Gastrocnemius medialis (tissue), 4 donors: ENCODE measurements at regions not wholly inside any gene's neighbourhood (a gene's known extent, or its start where the extent isn't known, plus 50 kb on each side); places are given as distances from the start of the nearest gene placed in this dataset.

Experiments
- ATAC-seq, 2 donors: fragments of 150-250 bp; one replicate each; pipeline ENCODE4 v1.9.1; 2016
- DNase-seq, 2 donors: peaks; one replicate each; pipeline ENCODE4 v3.0.0-alpha.2; 2019
- H3K27ac ChIP-seq, 4 donors: fragments of 200-600 bp; sonication (generic); 1 replicate in 1 of 4; 2 replicates in 3 of 4; pipeline ENCODE4 v1.5.1; 2016 to 2018; ENCODE audit warnings: mild to moderate bottlenecking in 2 of 4, moderate library complexity in 1 of 4
- H3K27me3 ChIP-seq, 3 donors: fragments of 200-600 bp; sonication (generic) in 2 of 3; 1 replicate in 1 of 3; 2 replicates in 2 of 3; pipeline versions ENCODE4 v1.5.1 to v1.6.0; 2016 to 2019; ENCODE audit warnings: mild to moderate bottlenecking in 1 of 3, moderate library complexity in 1 of 3
- H3K36me3 ChIP-seq, 2 donors: fragments of 200-600 bp; sonication (generic) in 1 of 2; one replicate each; pipeline ENCODE4 v1.5.1; 2017 to 2018
- H3K4me1 ChIP-seq, 2 donors: fragments of 200-600 bp; sonication (generic) in 1 of 2; one replicate each; pipeline ENCODE4 v1.5.1; 2016 to 2017; ENCODE audit warnings: mild to moderate bottlenecking in 2 of 2
- H3K4me3 ChIP-seq, 4 donors: fragments of 200-600 bp; sonication (generic) in 3 of 4; 1 replicate in 1 of 4; 2 replicates in 3 of 4; pipeline ENCODE4 v1.5.1; 2016 to 2019; ENCODE audit warnings: mild to moderate bottlenecking in 2 of 4
- H3K9me3 ChIP-seq, 3 donors: fragments of 200-600 bp; sonication (generic) in 2 of 3; 1 replicate in 1 of 3; 2 replicates in 2 of 3; pipeline ENCODE4 v1.5.1; 2016 to 2019
- POLR2A ChIP-seq, 2 donors: fragments of 450-650 bp; IDR thresholded peaks; one replicate each; pipeline ENCODE4 v1.6.1; 2017; ENCODE audit warnings: antibody characterized with exemption in 2 of 2, mild to moderate bottlenecking in 2 of 2, moderate library complexity in 2 of 2
- in situ Hi-C, 4 donors: fragments of 200-750 bp; cut with MboI; loops; one replicate each; pipeline versions ENCODE4 v1.15.0 to v1.8.0; 2017; ENCODE audit warnings: low sequenced_read_pairs in 4 of 4
- intact Hi-C: fragments of 100-400 bp; cut with DNase I; formaldehyde crosslinking; loops from one replicate; pipeline ENCODE4 v1.15.1; 2023; ENCODE audit warnings: low total_unique reads
- TF ChIP-seq, protein P1 (sequence below), 5 experiments: fragments of 450-650 bp in 3 of 5; fragments of 200-600 bp in 2 of 5; sonication (generic) in 2 of 5; IDR thresholded peaks in 4 of 5; conservative IDR thresholded peaks in 1 of 5; 1 replicate in 4 of 5; 2 replicates in 1 of 5; pipeline ENCODE4 v1.5.1; 2016 to 2019; ENCODE audit warnings: antibody characterized with exemption in 5 of 5, mild to moderate bottlenecking in 3 of 5, moderate library complexity in 3 of 5

DNA sequence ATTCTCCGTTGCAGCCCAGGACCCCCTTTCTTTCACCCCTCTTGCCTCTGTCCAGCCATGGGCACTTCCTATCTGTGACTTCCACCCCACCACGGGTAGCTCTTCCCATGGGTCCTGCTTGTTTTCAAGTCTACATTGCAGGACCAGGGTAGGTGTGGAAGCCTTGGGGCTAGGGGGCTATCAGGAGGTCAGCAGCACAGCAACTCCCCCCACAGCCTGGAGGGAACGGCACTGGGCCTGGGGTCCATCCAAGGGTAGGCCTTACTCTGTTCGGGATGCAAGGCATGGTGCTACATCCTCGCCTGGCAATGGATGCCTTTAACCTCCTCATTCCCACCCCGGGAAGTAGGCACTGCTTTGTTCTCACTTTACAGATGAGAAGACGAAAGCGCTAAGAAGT lies 109.3 kb downstream of the IRX5 start:
- TF ChIP-seq, protein P1, sequence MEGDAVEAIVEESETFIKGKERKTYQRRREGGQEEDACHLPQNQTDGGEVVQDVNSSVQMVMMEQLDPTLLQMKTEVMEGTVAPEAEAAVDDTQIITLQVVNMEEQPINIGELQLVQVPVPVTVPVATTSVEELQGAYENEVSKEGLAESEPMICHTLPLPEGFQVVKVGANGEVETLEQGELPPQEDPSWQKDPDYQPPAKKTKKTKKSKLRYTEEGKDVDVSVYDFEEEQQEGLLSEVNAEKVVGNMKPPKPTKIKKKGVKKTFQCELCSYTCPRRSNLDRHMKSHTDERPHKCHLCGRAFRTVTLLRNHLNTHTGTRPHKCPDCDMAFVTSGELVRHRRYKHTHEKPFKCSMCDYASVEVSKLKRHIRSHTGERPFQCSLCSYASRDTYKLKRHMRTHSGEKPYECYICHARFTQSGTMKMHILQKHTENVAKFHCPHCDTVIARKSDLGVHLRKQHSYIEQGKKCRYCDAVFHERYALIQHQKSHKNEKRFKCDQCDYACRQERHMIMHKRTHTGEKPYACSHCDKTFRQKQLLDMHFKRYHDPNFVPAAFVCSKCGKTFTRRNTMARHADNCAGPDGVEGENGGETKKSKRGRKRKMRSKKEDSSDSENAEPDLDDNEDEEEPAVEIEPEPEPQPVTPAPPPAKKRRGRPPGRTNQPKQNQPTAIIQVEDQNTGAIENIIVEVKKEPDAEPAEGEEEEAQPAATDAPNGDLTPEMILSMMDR (IDR thresholded peaks at IDR 0.05 in 4 of 5, conservative IDR thresholded peaks at IDR 0.05 in 1 of 5): no peak
- no peak for TF ChIP-seq POLR2A (IDR thresholded peaks at IDR 0.05)
- H3K4me1 ChIP-seq: peaks cover 0 to 3% of the 10 kb centered on the region in 2 donors
- no peak overlapping the region for H3K27ac ChIP-seq
- DNase-seq: no peak
- H3K27me3 ChIP-seq: no peaks in the 10 kb centered on the region
- no peak overlapping the region for H3K4me3 ChIP-seq
- H3K9me3 ChIP-seq: no peaks in the 10 kb centered on the region
- ATAC-seq: no peak
- in situ Hi-C loops (no loop called here), intact Hi-C loops (loop anchor here (5.0 kb wide), 1 partner anchor 292 kb away; no protein-coding TSS in a partner anchor)
- no peaks in the 10 kb centered on the region for H3K36me3 ChIP-seq

DNA sequence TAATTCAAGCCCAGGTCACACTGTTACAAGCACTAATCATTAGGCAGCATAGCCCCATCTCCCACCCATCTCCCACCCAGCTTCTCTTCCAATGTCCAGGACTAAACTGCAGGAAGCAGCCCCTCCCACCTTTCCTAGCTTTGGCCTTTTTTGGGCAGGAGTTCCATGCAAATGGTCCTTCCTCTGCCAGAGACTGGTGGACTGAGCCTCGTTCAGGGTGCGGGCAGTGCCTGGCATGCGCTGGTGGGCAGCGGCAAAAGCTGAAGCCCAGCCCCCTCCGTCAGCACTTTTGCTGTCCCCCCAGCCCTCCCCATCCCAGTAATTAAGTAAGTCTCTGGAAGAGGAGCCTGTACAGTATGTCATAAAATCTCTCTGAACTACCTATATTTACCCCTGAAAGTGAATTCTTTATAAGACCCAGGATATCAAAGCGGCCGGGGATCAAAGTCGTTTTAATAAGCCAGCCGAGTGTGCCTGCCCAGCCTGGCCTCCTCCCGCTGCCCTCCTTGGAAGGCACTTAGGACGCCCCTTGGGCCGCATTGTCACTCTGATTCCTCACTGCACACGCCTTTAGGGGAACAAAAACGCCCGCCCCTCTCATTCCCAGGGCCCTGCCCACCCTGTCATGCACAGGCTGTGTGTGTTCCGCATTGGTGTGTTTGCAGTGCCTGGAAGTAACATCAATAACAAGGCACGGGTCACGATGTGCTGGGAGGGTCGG lies 109.9 kb downstream of the IRX5 start:
- intact Hi-C loops: no loop called here
- no peaks in the 10 kb centered on the region for H3K9me3 ChIP-seq
- ATAC-seq (no peak), DNase-seq (no peak)
- H3K4me3 ChIP-seq: no peak overlapping the region
- H3K27me3 ChIP-seq: no peaks in the 10 kb centered on the region
- H3K4me1 ChIP-seq: peaks cover 0 to 3% of the 10 kb centered on the region in 2 donors
- in situ Hi-C loops: no loop called here
- TF ChIP-seq, protein P1 (IDR thresholded peaks at IDR 0.05 in 4 of 5, conservative IDR thresholded peaks at IDR 0.05 in 1 of 5): no peak
- TF ChIP-seq POLR2A (IDR thresholded peaks at IDR 0.05): no peak
- H3K27ac ChIP-seq: no peak overlapping the region
- no peaks in the 10 kb centered on the region for H3K36me3 ChIP-seq

DNA sequence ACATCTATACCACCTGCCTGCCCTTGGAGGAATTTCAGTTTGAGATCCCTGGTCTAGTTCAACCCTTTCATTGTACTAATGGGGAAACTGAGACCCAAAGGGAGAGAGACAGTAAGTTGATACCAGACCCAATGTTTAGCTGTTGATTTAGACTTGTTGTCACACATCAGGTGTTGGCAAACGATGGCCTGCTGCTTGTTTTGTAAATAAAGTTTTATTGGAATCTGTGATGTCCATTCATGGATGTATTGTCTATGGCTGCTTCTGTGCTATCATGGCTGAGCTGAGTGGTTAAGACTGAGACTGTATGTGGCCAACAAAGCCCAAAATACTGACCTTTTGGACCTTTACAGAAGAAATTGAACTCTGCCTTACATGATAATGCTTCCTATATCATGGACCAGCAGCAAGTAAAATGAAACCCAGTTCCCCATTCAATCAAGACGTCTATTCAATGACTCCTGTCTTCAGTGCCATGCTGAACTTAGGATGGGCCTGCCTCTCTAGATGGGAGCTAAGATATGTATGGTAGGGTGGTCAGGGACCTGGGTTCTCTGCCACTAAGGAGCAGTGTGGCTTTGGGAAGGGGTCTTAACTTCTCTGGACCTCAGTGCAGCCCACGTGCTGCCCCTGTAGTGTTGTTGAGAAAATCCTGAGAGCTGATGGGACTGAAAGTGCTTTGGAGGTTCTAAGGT lies 111.0 kb downstream of the IRX5 start:
- DNase-seq: no peak

DNA sequence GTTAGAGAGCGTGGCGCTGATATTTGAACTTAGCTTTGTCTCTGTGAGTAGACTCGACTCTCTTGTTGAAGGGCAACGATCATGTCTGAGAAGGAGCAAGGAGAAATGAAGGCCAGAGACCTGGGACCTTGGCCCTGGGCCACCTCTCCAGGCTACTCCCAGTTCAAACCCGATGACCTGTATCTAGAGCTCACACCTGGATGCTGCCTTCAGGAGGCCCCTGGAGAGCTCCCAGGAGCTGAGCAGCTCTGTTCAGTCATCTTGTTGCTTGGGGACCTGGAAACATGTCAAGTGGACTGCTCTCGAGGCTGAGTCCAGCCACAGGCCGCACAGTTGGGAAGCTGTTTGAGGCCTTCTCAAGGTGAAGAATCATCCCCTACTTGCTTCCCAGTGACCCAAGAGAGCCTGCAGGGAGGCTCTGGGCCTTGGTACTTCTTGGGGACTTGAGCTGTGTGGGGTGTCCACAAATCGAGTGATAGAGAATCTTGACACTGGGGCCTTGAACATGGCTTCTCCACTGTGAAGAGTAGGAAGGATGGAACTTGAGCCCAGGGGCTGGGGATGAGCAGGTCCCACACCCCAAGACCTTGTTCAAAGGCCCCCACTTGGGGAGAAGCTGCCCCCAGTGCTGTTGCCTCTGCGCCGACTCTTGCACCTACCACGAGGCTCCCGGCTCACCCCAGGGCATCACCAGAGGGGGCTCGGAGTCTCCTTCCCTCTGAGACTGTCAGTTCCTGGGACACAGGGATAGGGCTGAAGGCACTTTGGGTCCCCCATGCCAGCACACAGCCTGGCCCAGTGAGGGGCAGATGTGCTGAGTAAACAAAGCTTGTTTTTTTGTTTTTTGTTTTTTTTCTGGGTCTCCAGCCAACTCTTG lies 112.1 kb downstream of the IRX5 start:
- TF ChIP-seq, protein P1 (IDR thresholded peaks at IDR 0.05 in 4 of 5, conservative IDR thresholded peaks at IDR 0.05 in 1 of 5): no peak
- no peak for TF ChIP-seq POLR2A (IDR thresholded peaks at IDR 0.05)
- DNase-seq: no peak
- no peak for ATAC-seq
- intact Hi-C loops: no loop called here
- no peaks in the 10 kb centered on the region for H3K9me3 ChIP-seq
- no peak overlapping the region for H3K4me3 ChIP-seq
- in situ Hi-C loops: no loop called here
- H3K36me3 ChIP-seq: no peaks in the 10 kb centered on the region
- no peaks in the 10 kb centered on the region for H3K27me3 ChIP-seq
- no peaks in the 10 kb centered on the region for H3K4me1 ChIP-seq
- H3K27ac ChIP-seq: no peak overlapping the region

More for the DNA sequence above, 111.0 kb downstream of the IRX5 start:
- H3K9me3 ChIP-seq: no peaks in the 10 kb centered on the region
- TF ChIP-seq POLR2A (IDR thresholded peaks at IDR 0.05): no peak
- TF ChIP-seq, protein P1 (IDR thresholded peaks at IDR 0.05 in 4 of 5, conservative IDR thresholded peaks at IDR 0.05 in 1 of 5): no peak
- no peaks in the 10 kb centered on the region for H3K27me3 ChIP-seq
- intact Hi-C loops (no loop called here), in situ Hi-C loops (no loop called here)
- H3K36me3 ChIP-seq: no peaks in the 10 kb centered on the region
- no peak overlapping the region for H3K4me3 ChIP-seq
- peaks cover 0 to under 1% of the 10 kb centered on the region in 2 donors for H3K4me1 ChIP-seq
- H3K27ac ChIP-seq: no peak overlapping the region
- no peak for ATAC-seq
